IMR-90 (cell line): ENCODE measurements at regions not wholly inside any gene's neighbourhood (a gene's known extent, or its start where the extent isn't known, plus 50 kb on each side); places are given as distances from the start of the nearest gene placed in this dataset.

Experiments used
- ATAC-seq: fragments of 200-7000 bp; cut with Tn5 transposase; 2 replicates; pipeline ENCODE4 v1.9.1; 2020; ENCODE audit warnings: low read depth, mild to moderate bottlenecking, moderate library complexity
- BruUV-seq: library from RNA; stranded (reverse); fragments of 400-500 nt; replicated peaks from 2 replicates; lab custom pipeline; 2021; lab: Mats Ljungman, UMichigan
- CTCF ChIA-PET: fragments of 300-600 bp; formaldehyde crosslinking; extraction: SDS; loops from one replicate; lab custom pipeline; 2021; ENCODE audit warnings: antibody characterized with exemption; lab: Yijun Ruan, JAX
- POLR2A ChIA-PET: fragments of 300-600 bp; sonication (Branson Sonifier 250); formaldehyde crosslinking; loops from one replicate; lab custom pipeline; 2022; ENCODE audit warnings: antibody characterized with exemption; ENCODE audit not compliant: unreplicated experiment; lab: Charles Lee
- DNase-seq: peaks from one replicate; pipeline ENCODE4 v3.0.0; 2013
- H2AFZ ChIP-seq: replicated peaks from 2 replicates; pipeline ENCODE3; 2013; ENCODE audit warnings: low read length, mild to moderate bottlenecking; ENCODE audit not compliant: poor library complexity
- H2AK5ac ChIP-seq: 2 replicates; pipeline ENCODE4 v1.6.1; 2013; ENCODE audit warnings: low read depth, low read length, inconsistent platforms
- H2AK9ac ChIP-seq: replicated peaks from 2 replicates; pipeline ENCODE3; 2013; ENCODE audit warnings: mild to moderate bottlenecking, low read depth, low read length, moderate library complexity; ENCODE audit not compliant: poor library complexity
- H2BK120ac ChIP-seq: 2 replicates; pipeline ENCODE4 v1.6.1; 2013; ENCODE audit warnings: low read depth, low read length, inconsistent platforms
- H2BK15ac ChIP-seq: 3 replicates; pipeline ENCODE4 v1.6.1; 2013; ENCODE audit warnings: low read depth, low read length, inconsistent platforms
- H2BK20ac ChIP-seq: 2 replicates; pipeline ENCODE4 v1.6.1; 2013; ENCODE audit warnings: low read depth, mild to moderate bottlenecking, inconsistent platforms, low read length, moderate library complexity
- H2BK5ac ChIP-seq: 2 replicates; pipeline ENCODE4 v1.6.1; 2013; ENCODE audit warnings: mild to moderate bottlenecking, low read depth, low read length, inconsistent platforms; ENCODE audit not compliant: poor library complexity, severe bottlenecking
- H3K14ac ChIP-seq: replicated peaks from 2 replicates; pipeline ENCODE4 v1.6.1; 2013; ENCODE audit warnings: low read depth, low read length, inconsistent platforms
- H3K18ac ChIP-seq: 2 replicates; pipeline ENCODE4 v1.6.1; 2013; ENCODE audit warnings: low read depth, low read length, control low read depth
- H3K23ac ChIP-seq: 2 replicates; pipeline ENCODE4 v1.6.1; 2013; ENCODE audit warnings: low read depth, low read length, inconsistent platforms
- H3K27ac ChIP-seq: 2 replicates; pipeline ENCODE4 v1.5.1; 2013; ENCODE audit warnings: mild to moderate bottlenecking, control low read depth, low read length; ENCODE audit not compliant: insufficient read depth
- H3K27me3 ChIP-seq: 2 replicates; pipeline ENCODE4 v1.6.1; 2013; ENCODE audit warnings: low read length; ENCODE audit not compliant: control insufficient read depth, insufficient read depth
- H3K36me3 ChIP-seq: 2 replicates; pipeline ENCODE4 v1.6.1; 2013; ENCODE audit warnings: low read length, mixed read lengths; ENCODE audit not compliant: control insufficient read depth, insufficient read depth
- H3K4ac ChIP-seq: 2 replicates; pipeline ENCODE4 v1.6.1; 2013; ENCODE audit warnings: low read depth, low read length, inconsistent platforms
- H3K4me1 ChIP-seq: 2 replicates; pipeline ENCODE4 v1.6.1; 2013; ENCODE audit warnings: low read length, mixed read lengths; ENCODE audit not compliant: control insufficient read depth, insufficient read depth
- H3K4me2 ChIP-seq: 2 replicates; pipeline ENCODE4 v1.6.1; 2013; ENCODE audit warnings: low read depth, mild to moderate bottlenecking, control low read depth, low read length, moderate library complexity
- H3K4me3 ChIP-seq: 2 replicates; pipeline ENCODE4 v1.5.1; 2013; ENCODE audit warnings: low read depth, mild to moderate bottlenecking, control low read depth, low read length, moderate library complexity; ENCODE audit not compliant: insufficient read depth
- H3K56ac ChIP-seq: 2 replicates; pipeline ENCODE4 v1.6.1; 2013; ENCODE audit warnings: low read length, inconsistent platforms; ENCODE audit not compliant: insufficient read depth; ENCODE audit errors: extremely low read depth
- H3K79me1 ChIP-seq, 2 experiments: 2 replicates each; pipeline ENCODE4 v1.6.1; 2013; ENCODE audit warnings: low read length in 2 of 2, inconsistent platforms in 1 of 2, low read depth in 1 of 2
- H3K9ac ChIP-seq: 2 replicates; pipeline ENCODE4 v1.6.1; 2013; ENCODE audit warnings: low read depth, low read length, control low read depth
- H3K9me1 ChIP-seq: 2 replicates; pipeline ENCODE4 v1.6.1; 2013; ENCODE audit warnings: low read length, inconsistent platforms; ENCODE audit not compliant: insufficient read depth
- H3K9me3 ChIP-seq: 2 replicates; pipeline ENCODE4 v1.6.1; 2013; ENCODE audit warnings: low read length; ENCODE audit not compliant: control insufficient read depth, insufficient read depth
- H4K20me1 ChIP-seq: 2 replicates; pipeline ENCODE4 v1.6.1; 2013; ENCODE audit warnings: low read length, inconsistent platforms; ENCODE audit not compliant: insufficient read depth
- H4K5ac ChIP-seq: 2 replicates; pipeline ENCODE4 v1.6.1; 2013; ENCODE audit warnings: mild to moderate bottlenecking, low read depth, low read length, control low read depth
- H4K8ac ChIP-seq, 2 experiments: 2 replicates each; pipeline ENCODE4 v1.6.1; 2013; ENCODE audit warnings: low read depth in 2 of 2, low read length in 2 of 2, control low read depth in 1 of 2, inconsistent platforms in 1 of 2
- H4K91ac ChIP-seq: 2 replicates; pipeline ENCODE4 v1.6.1; 2013; ENCODE audit warnings: low read depth, low read length, inconsistent platforms; ENCODE audit not compliant: insufficient read depth
- BHLHE40 ChIP-seq: fragments of 150-350 bp; IDR thresholded peaks from 2 replicates; pipeline ENCODE4 v1.6.1; 2016; ENCODE audit warnings: mild to moderate bottlenecking, low read depth, low read length
- CEBPB ChIP-seq: IDR thresholded peaks from 2 replicates; pipeline ENCODE4 v1.6.1; 2012; ENCODE audit warnings: low read depth, low read length, improper control_type of control experiment
- CHD1 ChIP-seq: IDR thresholded peaks from 2 replicates; pipeline ENCODE4 v1.6.1; 2012; ENCODE audit warnings: low read depth, low read length, improper control_type of control experiment
- CTCF ChIP-seq: conservative IDR thresholded peaks from 2 replicates; pipeline ENCODE4 v1.5.1; 2012; ENCODE audit warnings: mild to moderate bottlenecking, low read depth, low read length, improper control_type of control experiment
- ELK1 ChIP-seq: fragments of 150-350 bp; IDR thresholded peaks from 2 replicates; pipeline ENCODE4 v1.6.1; 2016; ENCODE audit warnings: low read depth, mild to moderate bottlenecking, low read length, moderate library complexity, borderline replicate concordance
- FOS ChIP-seq: fragments of 150-350 bp; IDR thresholded peaks from 2 replicates; pipeline ENCODE4 v1.6.1; 2016; ENCODE audit warnings: low read depth, low read length
- MAFK ChIP-seq: IDR thresholded peaks from 2 replicates; pipeline ENCODE4 v1.6.1; 2012; ENCODE audit warnings: low read depth, low read length, improper control_type of control experiment
- MAZ ChIP-seq: IDR thresholded peaks from 2 replicates; pipeline ENCODE4 v1.6.1; 2012; ENCODE audit warnings: low read depth, mild to moderate bottlenecking, low read length, improper control_type of control experiment, moderate library complexity, borderline replicate concordance
- MXI1 ChIP-seq: IDR thresholded peaks from 2 replicates; pipeline ENCODE4 v1.6.1; 2012; ENCODE audit warnings: low read depth, mild to moderate bottlenecking, low read length, moderate library complexity, borderline replicate concordance
- NFE2L2 ChIP-seq: fragments of 150-350 bp; IDR thresholded peaks from 2 replicates; pipeline ENCODE4 v1.6.1; 2016; ENCODE audit warnings: low read depth, mild to moderate bottlenecking, low read length
- POLR2A ChIP-seq: IDR thresholded peaks from 2 replicates; pipeline ENCODE4 v1.6.1; 2012; ENCODE audit warnings: mild to moderate bottlenecking, low read depth, low read length
- RAD21 ChIP-seq: IDR thresholded peaks from 2 replicates; pipeline ENCODE4 v1.6.1; 2012; ENCODE audit warnings: low read length, improper control_type of control experiment
- RCOR1 ChIP-seq: IDR thresholded peaks from 2 replicates; pipeline ENCODE4 v1.6.1; 2012; ENCODE audit warnings: mild to moderate bottlenecking, low read length, improper control_type of control experiment; ENCODE audit not compliant: insufficient replicate concordance
- RFX5 ChIP-seq: IDR thresholded peaks from 2 replicates; pipeline ENCODE4 v1.8.0; 2012; ENCODE audit warnings: low read depth, mild to moderate bottlenecking, low read length, moderate library complexity
- SMC3 ChIP-seq: fragments of 150-350 bp; IDR thresholded peaks from 2 replicates; pipeline ENCODE4 v1.6.1; 2016; ENCODE audit warnings: low read depth, mild to moderate bottlenecking, antibody characterized with exemption, low read length, moderate library complexity
- USF2 ChIP-seq: fragments of 150-350 bp; IDR thresholded peaks from 2 replicates; pipeline ENCODE4 v1.6.1; 2017; ENCODE audit warnings: mild to moderate bottlenecking, antibody characterized with exemption, low read length, low read depth
- WGBS, 2 experiments: methylation state at CpG; one replicate each; pipeline versions ENCODE4 v1.1.5 to v1.1.7; 2013; ENCODE audit warnings: missing lambda C conversion rate in 2 of 2; ENCODE audit not compliant: insufficient read length in 1 of 2; ENCODE audit errors: extremely low coverage in 2 of 2; 5-methylcytosine and 5-hydroxymethylcytosine counted together
- dilution Hi-C: fragments of 300-500 bp; cut with HindIII; formaldehyde crosslinking; loops from one replicate; pipeline ENCODE4 v1.14.3; 2018; ENCODE audit warnings: low sequenced_read_pairs; ENCODE audit not compliant: unreplicated experiment
- in situ Hi-C: fragments of 300-500 bp; cut with MboI; formaldehyde crosslinking; loops from 3 replicates; pipeline ENCODE4 v1.14.3; 2019; ENCODE audit warnings: low sequenced_read_pairs, inconsistent platforms, mixed read lengths
- intact Hi-C: fragments of 100-400 bp; cut with micrococcal nuclease; formaldehyde crosslinking; loops from 2 replicates; pipeline ENCODE4 v1.10.0; 2022

- no peak overlapping the region for H2BK5ac ChIP-seq
- no peak overlapping the region for H2AK5ac ChIP-seq
- H3K9me1 ChIP-seq = no peaks in the 10 kb centered on the region
- WGBS, 2 experiments = no CpG with 5 or more reads among the region's 4 CpGs
- no TSS peak for BruUV-seq
- no peak overlapping the region for H3K18ac ChIP-seq
- intact Hi-C loops (loop anchor here (2.0 kb wide), 1 partner anchor 22 kb away; no protein-coding TSS in a partner anchor), in situ Hi-C loops (no loop called here), dilution Hi-C loops (no loop called here)
- no peak overlapping the region for H3K27ac ChIP-seq
- no peaks in the 10 kb centered on the region for H3K9me3 ChIP-seq
- ChIA-PET CTCF (interaction anchor here (1.2 kb wide), 1 partner anchor 9 kb away, joined by 3 read pairs; no protein-coding TSS in a partner anchor), POLR2A (no interaction called here)
- no peak overlapping the region for H4K5ac ChIP-seq
- no peak overlapping the region for H4K8ac ChIP-seq
- H2AFZ ChIP-seq = no peak overlapping the region
- no peak overlapping the region for H3K4me2 ChIP-seq
- H3K4me1 ChIP-seq = no peaks in the 10 kb centered on the region
- H2BK120ac ChIP-seq = no peak overlapping the region
- H4K91ac ChIP-seq = no peak overlapping the region
- ATAC-seq (no peak), DNase-seq (no peak)
- H2BK20ac ChIP-seq = no peak overlapping the region
- H3K36me3 ChIP-seq = no peaks in the 10 kb centered on the region
- no peaks in the 10 kb centered on the region for H3K27me3 ChIP-seq
- TF ChIP-seq BHLHE40 (no peak), ELK1 (no peak), RCOR1 (no peak), CHD1 (no peak), NFE2L2 (no peak), MXI1 (no peak), MAFK (no peak), CEBPB (no peak), USF2 (no peak), SMC3 (no peak), MAZ (no peak), FOS (no peak), RFX5 (no peak), POLR2A (no peak), CTCF (no peak), RAD21 (no peak)
- H3K4ac ChIP-seq = no peak overlapping the region
- H2BK15ac ChIP-seq = no peak overlapping the region
- no peaks in the 10 kb centered on the region for H4K20me1 ChIP-seq
- no peak overlapping the region for H3K9ac ChIP-seq
- H2AK9ac ChIP-seq = no peak overlapping the region
- no peak overlapping the region for H3K14ac ChIP-seq
- no peak overlapping the region for H3K56ac ChIP-seq
- no peaks in the 10 kb centered on the region for H3K79me1 ChIP-seq
- H3K23ac ChIP-seq = no peak overlapping the region
- no peak overlapping the region for H3K4me3 ChIP-seq
These were observed 243.0 kb upstream of the ITGA1 start for GRCh38 chr5:52544738-52545137.
